Heart right ventricle (tissue), 16 donors: ENCODE measurements at regions not wholly inside any gene's neighbourhood (a gene's known extent, or its start where the extent isn't known, plus 50 kb on each side); places are given as distances from the start of the nearest gene placed in this dataset.
"Not testable (repeated sequence)": the region's sequence is repeated elsewhere in the genome, so short reads cannot be mapped to it uniquely, and the experiment has no call there.

Experiments
- ATAC-seq, 8 donors: fragments of 200-7000 bp; cut with Tn5 transposase; one replicate each; pipeline ENCODE4 v1.9.1; 2020; ENCODE audit warnings: mild to moderate bottlenecking in 8 of 8, moderate library complexity in 8 of 8, moderate number of reproducible peaks in 1 of 8
- DNase-seq, 2 donors: peaks; one replicate each; pipeline ENCODE4 v3.0.0-alpha.2; 2020
- H3K27ac ChIP-seq, 10 donors: fragments of 200-600 bp; sonication (generic) in 2 of 10; one replicate each; pipeline versions ENCODE4 v1.5.0 to v1.8.0; 2020 to 2022; ENCODE audit warnings: mild to moderate bottlenecking in 3 of 10
- H3K27me3 ChIP-seq, 7 donors: fragments of 200-600 bp; one replicate each; pipeline ENCODE4 v1.8.0; 2021 to 2022; ENCODE audit warnings: mild to moderate bottlenecking in 2 of 7
- H3K36me3 ChIP-seq, 9 donors: fragments of 200-600 bp; sonication (generic) in 1 of 9; one replicate each; pipeline versions ENCODE4 v1.5.0 to v1.8.0; 2020 to 2022; ENCODE audit warnings: mild to moderate bottlenecking in 2 of 9
- H3K4me1 ChIP-seq, 9 donors: fragments of 200-600 bp; sonication (generic) in 1 of 9; one replicate each; pipeline versions ENCODE4 v1.5.0 to v1.8.0; 2020 to 2022; ENCODE audit warnings: mild to moderate bottlenecking in 4 of 9
- H3K4me3 ChIP-seq, 10 donors: fragments of 200-600 bp; sonication (generic) in 2 of 10; one replicate each; pipeline versions ENCODE4 v1.5.0 to v1.8.0; 2020 to 2022; ENCODE audit warnings: mild to moderate bottlenecking in 7 of 10, moderate library complexity in 2 of 10
- H3K9me3 ChIP-seq, 11 donors: fragments of 200-600 bp in 10 of 11; sonication (generic) in 2 of 11; one replicate each; pipeline versions ENCODE4 v1.5.0 to v1.8.0; 2013 to 2022; ENCODE audit warnings: mild to moderate bottlenecking in 2 of 11, control low read depth in 1 of 11, moderate library complexity in 1 of 11
- CTCF ChIP-seq, 9 donors: fragments of 200-600 bp; sonication (generic) in 2 of 9; IDR thresholded peaks; one replicate each; pipeline versions ENCODE4 v1.5.0 to v1.8.0; 2021 to 2022; ENCODE audit warnings: antibody characterized with exemption in 9 of 9, mild to moderate bottlenecking in 5 of 9, moderate library complexity in 1 of 9
- WGBS, 2 donors: extraction: QIAGEN DNeasy Blood & Tissue Kit; methylation state at CpG; one replicate each; pipeline ENCODE4 v1.1.7; 2013; ENCODE audit warnings: inconsistent platforms in 1 of 2; 5-methylcytosine and 5-hydroxymethylcytosine counted together
- intact Hi-C, 10 donors: fragments of 100-400 bp; cut with DNase I; formaldehyde crosslinking; loops; one replicate each; pipeline versions ENCODE4 v1.11.1 to v1.14.2; 2022
- donor health status: Arrhythmogenic right ventricular cardiomyopathy.
- donor health status: ischemic (EF 13 %, LVEDD 7.1; RV severe dilation, severe dysfunction).
- donor health status: healthy with polysubstance abuse.
- donor health status: DM: no; HTN: yes; CAD: no.
- donor health status: DM: no; HTN: no; CAD: no.
- donor health status: ischemic (EF 25% LVEDD 6.9; RV normal size, moderate dysfunction).
- donor health status: ischemic (EF 25% LVEDD 5.7; RV mildly dilated, moderate dysfunction).
- donor health status: healthy.
- donor health status: DM: yes; HTN: yes; CAD: no.
- donor health status: Ischemic cardiomyopathy.
- donor health status: ischemic (EF 35%, LVEDD 5.7; RV mildly dilated, moderate dysfunction).
- donor health status: nonischemic (EF 11% LVEDD 7.7; RV severe dilation, severe dysfunction).
- donor health status: DM: yes; HTN: yes; CAD: no.
- donor health status: PGD.
- donor health status: ischemic (EF 29% LVEDD 5.4; RV normal size, mild dysfunction).
- donor health status: nonischemic (EF 23%, LVEDD 6.1; RV moderate dilation, normal function).

GRCh38 chr2:16100006-16100405 lies 159.7 kb downstream of the MYCN start:
- DNase-seq, result no peak
- no peak for ATAC-seq
- 97 to 100% methylated on average over 1 of the region's 1 CpG for WGBS, 2 donors
- H3K4me1 ChIP-seq, result peaks cover 0 to 4% (median 0%) of the 10 kb centered on the region in 9 donors
- intact Hi-C loops, result no loop called here
- peaks cover 0 to 31% (median 23%) of the 10 kb centered on the region in 7 donors for H3K27me3 ChIP-seq
- no peak overlapping the region for H3K4me3 ChIP-seq
- no peaks in the 10 kb centered on the region for H3K9me3 ChIP-seq
- TF ChIP-seq CTCF (IDR thresholded peaks at IDR 0.05), result no peak
- no peak overlapping the region for H3K27ac ChIP-seq
- no peaks in the 10 kb centered on the region for H3K36me3 ChIP-seq

- intact Hi-C loops, result no loop called here
- no peak for TF ChIP-seq CTCF (IDR thresholded peaks at IDR 0.05)
- peaks cover 0 to 25% (median 16%) of the 10 kb centered on the region in 7 donors for H3K27me3 ChIP-seq
- peaks cover 0 to 4% (median 0%) of the 10 kb centered on the region in 9 donors for H3K4me1 ChIP-seq
- WGBS, 2 donors, result 95 to 97% methylated on average over 2 of the region's 2 CpGs
- ATAC-seq (no peak), DNase-seq (no peak)
- no peaks in the 10 kb centered on the region for H3K9me3 ChIP-seq
- H3K36me3 ChIP-seq, result no peaks in the 10 kb centered on the region
- H3K4me3 ChIP-seq, result no peak overlapping the region
- H3K27ac ChIP-seq, result no peak overlapping the region
Measured at GRCh38 chr2:16099326-16099725, 159.0 kb downstream of the MYCN start.

GRCh38 chr2:16096962-16097361 lies 156.6 kb downstream of the MYCN start:
- Histone ChIP-seq H3K9me3 (no peaks in the 10 kb centered on the region), H3K4me3 (no peak overlapping the region), H3K4me1 (peaks cover 0 to 4% (median 0%) of the 10 kb centered on the region in 9 donors), H3K36me3 (no peaks in the 10 kb centered on the region), H3K27ac (no peak overlapping the region), H3K27me3 (peaks cover 0 to 12% (median 0%) of the 10 kb centered on the region in 7 donors)
- TF ChIP-seq CTCF (IDR thresholded peaks at IDR 0.05), result no peak
- DNase-seq (no peak), ATAC-seq (no peak)
- 80 to 84% methylated on average over 4 of the region's 4 CpGs for WGBS, 2 donors
- intact Hi-C loops, result no loop called here

GRCh38 chr2:16095483-16095882 lies 155.1 kb downstream of the MYCN start:
- intact Hi-C loops, H3K27ac ChIP-seq, DNase-seq, H3K4me3 ChIP-seq, H3K4me1 ChIP-seq, H3K36me3 ChIP-seq, ATAC-seq, H3K9me3 ChIP-seq: not testable (repeated sequence)
- H3K27me3 ChIP-seq, result peaks cover 0 to 10% (median 0%) of the 10 kb centered on the region in 7 donors
- 32 to 61% methylated on average over 1 of the region's 1 CpG for WGBS, 2 donors

GRCh38 chr2:16094811-16095210 lies 154.5 kb downstream of the MYCN start:
- H3K4me1 ChIP-seq, result no peaks in the 10 kb centered on the region
- H3K27ac ChIP-seq, result no peak overlapping the region
- TF ChIP-seq CTCF (IDR thresholded peaks at IDR 0.05), result no peak
- DNase-seq (no peak), ATAC-seq (no peak)
- WGBS, 2 donors, result 86 to 90% methylated on average over 6 of the region's 6 CpGs
- intact Hi-C loops, result no loop called here
- H3K27me3 ChIP-seq, result peaks cover 0 to 10% (median 0%) of the 10 kb centered on the region in 7 donors
- H3K36me3 ChIP-seq, result no peaks in the 10 kb centered on the region
- no peak overlapping the region for H3K4me3 ChIP-seq
- H3K9me3 ChIP-seq, result no peaks in the 10 kb centered on the region
